ENCODE measurements at regions not wholly inside any gene's neighbourhood (a gene's known extent, or its start where the extent isn't known, plus 50 kb on each side); places are given as distances from the start of the nearest gene placed in this dataset.

- in situ Hi-C loops (cut with HindIII; ENCODE audit: low pct_unique_long_range_greater_than_20kb, low sequenced_read_pairs), result no loop called here
- no peak for DNase-seq (ENCODE audit: low read depth, low spot score)
Observed at GRCh38 chr1:168631671-168632400, 55.4 kb downstream of the XCL1 start.

GRCh38 chr1:168634951-168635532 lies 58.6 kb downstream of the XCL1 start:
- DNase-seq (ENCODE audit: low read depth, low spot score), result no peak
- in situ Hi-C loops (cut with HindIII; ENCODE audit: low pct_unique_long_range_greater_than_20kb, low sequenced_read_pairs), result no loop called here

GRCh38 chr1:168636200-168636599 lies 59.8 kb downstream of the XCL1 start:
- DNase-seq (ENCODE audit: low read depth, low spot score), result peak; percentile 15
- in situ Hi-C loops (cut with HindIII; ENCODE audit: low pct_unique_long_range_greater_than_20kb, low sequenced_read_pairs), result no loop called here

- DNase-seq (ENCODE audit: low read depth, low spot score), result peak; percentile 33
- in situ Hi-C loops (cut with HindIII; ENCODE audit: low pct_unique_long_range_greater_than_20kb, low sequenced_read_pairs), result no loop called here
Observed at GRCh38 chr1:168636642-168637111, 60.3 kb downstream of the XCL1 start.

- peak; percentile 81 for DNase-seq (ENCODE audit: low read depth, low spot score)
- in situ Hi-C loops (cut with HindIII; ENCODE audit: low pct_unique_long_range_greater_than_20kb, low sequenced_read_pairs), result no loop called here
Observed at GRCh38 chr1:168637350-168637991, 61.1 kb downstream of the XCL1 start.

GRCh38 chr1:168638884-168639283 lies 62.5 kb downstream of the XCL1 start:
- no peak for DNase-seq (ENCODE audit: low read depth, low spot score)
- in situ Hi-C loops (cut with HindIII; ENCODE audit: low pct_unique_long_range_greater_than_20kb, low sequenced_read_pairs), result no loop called here

GRCh38 chr1:168640182-168640581 lies 63.8 kb downstream of the XCL1 start:
- in situ Hi-C loops (cut with HindIII; ENCODE audit: low pct_unique_long_range_greater_than_20kb, low sequenced_read_pairs), result no loop called here
- no peak for DNase-seq (ENCODE audit: low read depth, low spot score)

GRCh38 chr1:168640836-168641235 lies 64.4 kb downstream of the XCL1 start:
- in situ Hi-C loops (cut with HindIII; ENCODE audit: low pct_unique_long_range_greater_than_20kb, low sequenced_read_pairs), result no loop called here

GRCh38 chr1:168643152-168643551 lies 66.7 kb downstream of the XCL1 start:
- in situ Hi-C loops (cut with HindIII; ENCODE audit: low pct_unique_long_range_greater_than_20kb, low sequenced_read_pairs), result no loop called here
- no peak for DNase-seq (ENCODE audit: low read depth, low spot score)

More at GRCh38 chr1:168640836-168641235, 64.4 kb downstream of the XCL1 start:
- DNase-seq (ENCODE audit: low read depth, low spot score), result no peak
